GM12892 (cell line): ENCODE measurements at regions not wholly inside any gene's neighbourhood (a gene's known extent, or its start where the extent isn't known, plus 50 kb on each side); places are given as distances from the start of the nearest gene placed in this dataset.

Experiments used
- POLR2A ChIP-seq: IDR thresholded peaks from 2 replicates; pipeline ENCODE4 v1.6.1; 2011; ENCODE audit warnings: low read depth, low read length, control low read depth
- POLR2AphosphoS5 ChIP-seq: IDR thresholded peaks from 2 replicates; pipeline ENCODE4 v1.6.1; 2011; ENCODE audit warnings: low read depth, low read length, control low read depth
- TAF1 ChIP-seq: IDR thresholded peaks from 2 replicates; pipeline ENCODE4 v1.6.1; 2011; ENCODE audit warnings: low read depth, mild to moderate bottlenecking, control low read depth, low read length, borderline replicate concordance

DNA sequence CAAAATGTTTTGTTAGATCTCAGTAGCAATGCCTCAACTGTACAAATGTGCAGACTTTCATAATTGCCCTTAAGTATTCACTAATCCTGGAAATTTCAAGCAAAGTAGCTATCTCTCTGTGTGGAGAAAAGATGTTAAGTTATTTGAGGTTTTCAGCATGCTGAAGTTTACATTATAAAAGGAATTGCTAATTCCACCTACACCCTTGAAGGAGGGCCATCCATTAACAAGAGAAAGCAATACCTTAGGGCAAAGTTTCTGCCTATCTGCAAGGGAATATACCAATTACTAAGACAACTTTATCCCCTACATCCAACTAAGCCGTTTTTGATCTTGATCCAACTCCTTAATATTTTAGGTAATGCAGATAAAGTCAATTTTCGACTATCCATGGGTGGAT is 380.7 kb upstream of the BTBD3 start:
- TF ChIP-seq POLR2A: no peak
- TF ChIP-seq TAF1: no peak
- no peak for TF ChIP-seq POLR2AphosphoS5
